ENCODE measurements at regions not wholly inside any gene's neighbourhood (a gene's known extent, or its start where the extent isn't known, plus 50 kb on each side); places are given as distances from the start of the nearest gene placed in this dataset.
"Not testable (repeated sequence)": the region's sequence is repeated elsewhere in the genome, so short reads cannot be mapped to it uniquely, and the experiment has no call there.

DNA sequence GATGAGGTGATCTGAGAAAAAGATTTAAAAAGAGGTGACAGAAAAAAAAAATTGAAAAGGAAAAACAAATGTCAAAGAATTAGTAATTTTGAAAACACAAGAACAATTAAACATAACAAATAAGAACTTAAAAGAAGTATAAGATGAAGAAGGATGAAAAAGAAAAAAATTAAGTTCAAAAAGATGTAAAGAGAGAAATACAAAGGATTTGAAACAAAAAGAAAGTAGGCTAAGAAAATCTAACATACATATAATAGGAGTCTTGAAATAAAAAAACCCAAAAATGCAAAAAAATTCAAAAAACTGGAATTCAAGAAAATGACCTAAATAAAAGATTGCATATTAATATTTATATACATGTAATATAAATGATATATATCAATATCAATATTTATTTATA, 949.2 kb downstream of the MCTP2 start:
- DNase-seq (ENCODE audit: low spot score): no peak

DNA sequence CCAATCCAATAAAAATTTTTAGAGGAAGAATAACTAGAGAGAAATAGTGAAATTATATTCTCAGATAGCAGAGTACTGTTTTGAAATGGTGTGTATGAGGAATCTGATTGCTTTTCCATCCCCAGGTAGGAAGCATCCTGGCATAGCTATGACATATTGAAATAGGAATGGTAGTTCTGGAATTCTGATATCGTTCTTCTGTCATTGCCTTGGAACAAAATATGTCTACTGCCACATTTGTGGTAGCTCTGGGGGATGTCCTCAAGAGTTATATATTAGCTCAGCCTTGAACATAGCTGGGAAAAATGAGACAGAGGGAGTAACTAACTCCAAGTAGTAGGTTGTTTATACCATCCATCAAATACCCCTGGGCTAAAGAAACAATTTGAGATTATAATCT, 950.7 kb downstream of the MCTP2 start:
- no peak for DNase-seq (ENCODE audit: low spot score)

DNA sequence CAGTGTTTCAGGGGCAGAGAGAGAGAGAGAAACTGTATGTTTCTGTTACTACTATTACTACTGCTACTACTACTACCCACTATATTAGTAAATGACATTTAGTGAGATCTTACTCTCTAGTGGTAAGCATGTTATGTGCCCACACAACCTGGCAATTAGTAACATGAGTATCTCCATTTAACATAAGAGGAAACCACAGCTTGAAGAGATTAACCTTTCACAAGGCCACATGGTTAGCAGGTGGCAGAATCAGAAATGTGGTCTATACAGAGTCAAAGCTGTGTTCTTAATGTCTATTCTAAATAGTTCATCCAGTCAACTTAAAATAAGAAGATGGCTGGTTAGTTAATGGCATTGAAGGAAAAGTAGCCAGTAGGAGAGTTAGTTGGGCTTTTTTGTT, 961.6 kb downstream of the MCTP2 start:
- DNase-seq (ENCODE audit: low spot score): no peak

DNA sequence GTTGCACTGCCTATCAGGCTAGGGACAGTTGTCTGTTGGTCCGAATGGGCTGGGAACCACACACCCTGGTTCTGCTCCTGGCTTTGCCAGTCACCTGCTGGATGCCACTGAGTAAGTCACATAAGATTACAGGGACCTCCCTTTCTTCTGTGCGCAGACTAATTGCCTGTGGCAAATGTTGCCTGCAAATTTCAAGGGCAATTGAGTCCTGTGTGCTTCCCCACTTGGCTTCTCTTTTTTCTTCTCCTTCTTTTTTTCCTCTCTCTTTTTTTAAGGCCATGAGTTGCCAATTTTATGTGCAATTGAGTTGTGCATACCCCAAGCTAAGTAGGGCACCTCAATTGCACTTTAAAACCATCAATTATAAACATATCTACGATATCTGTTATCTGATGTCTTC, 963.4 kb downstream of the MCTP2 start:
- no peak for DNase-seq (ENCODE audit: low spot score)

DNA sequence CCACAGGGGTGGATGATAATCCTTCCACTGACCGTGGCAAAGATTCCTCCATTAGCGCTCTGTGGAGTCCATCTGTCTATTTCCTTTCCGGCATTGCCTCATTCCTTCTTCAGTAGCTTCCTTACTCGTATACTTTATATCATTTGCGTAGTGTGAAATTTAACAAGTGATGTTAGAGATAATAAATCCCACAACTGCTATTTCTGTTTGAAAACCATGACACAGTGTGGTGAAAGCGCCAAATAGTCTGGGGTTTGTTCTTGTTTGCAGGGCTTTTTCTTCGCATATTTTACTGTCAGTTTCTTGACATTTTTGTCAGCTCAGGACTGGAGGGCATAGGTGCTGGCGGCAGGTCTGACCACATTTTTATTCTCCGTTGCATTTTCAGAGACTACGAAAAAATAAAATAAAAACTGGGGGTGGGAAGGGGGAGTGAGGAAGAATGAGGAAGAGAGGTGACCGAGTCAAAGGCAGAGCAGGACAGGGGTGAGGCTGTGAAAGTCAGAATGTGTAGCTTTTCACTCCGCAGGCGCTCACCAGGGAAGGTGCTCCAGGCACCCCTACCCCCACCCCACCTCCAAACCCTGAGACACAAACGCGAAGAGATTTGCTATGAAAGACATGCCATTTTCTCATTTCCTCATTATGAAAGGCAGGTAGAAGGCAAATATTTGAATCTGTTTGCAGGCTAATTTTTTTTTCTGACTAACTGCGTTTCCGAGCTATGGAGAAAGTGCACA, 965.0 kb downstream of the MCTP2 start:
- no peak for DNase-seq (ENCODE audit: low spot score)

DNA sequence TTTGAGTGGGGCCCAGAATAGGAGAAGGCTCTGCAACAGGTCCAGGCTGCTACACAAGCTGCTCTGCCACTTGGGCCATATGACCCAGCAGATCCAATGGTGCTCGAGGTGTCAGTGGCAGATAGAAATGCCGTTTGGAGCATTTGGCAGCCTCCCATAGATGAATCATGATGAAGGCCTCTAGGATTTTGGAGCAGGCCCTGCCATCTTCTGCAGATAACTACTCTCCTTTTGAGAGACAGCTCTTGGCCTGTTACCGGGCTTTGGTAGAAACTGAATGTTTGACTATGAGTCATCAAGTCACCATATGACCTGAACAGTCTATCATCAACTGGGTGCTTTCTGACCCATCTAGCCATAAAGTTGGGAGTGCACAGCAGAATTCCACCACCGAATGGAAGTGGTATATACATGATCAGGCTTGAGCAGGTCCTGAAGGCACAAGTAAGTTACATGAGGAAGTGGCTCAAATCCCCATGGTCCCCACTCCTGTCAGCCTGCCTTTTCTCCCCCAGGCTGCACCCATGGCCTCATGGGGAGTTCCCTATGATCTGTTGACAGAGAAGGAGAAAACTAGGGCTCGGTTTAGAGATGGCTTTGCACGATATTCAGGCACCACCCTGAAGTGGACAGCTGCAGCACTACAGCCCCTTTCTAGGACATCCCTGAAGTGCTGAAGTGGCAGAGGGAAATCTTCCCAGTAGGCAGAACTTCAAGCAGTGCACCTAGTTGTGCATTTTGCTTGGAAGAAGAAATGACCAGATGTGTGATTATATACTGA, 971.4 kb downstream of the MCTP2 start:
- DNase-seq (ENCODE audit: low spot score): peak; percentile 14

DNA sequence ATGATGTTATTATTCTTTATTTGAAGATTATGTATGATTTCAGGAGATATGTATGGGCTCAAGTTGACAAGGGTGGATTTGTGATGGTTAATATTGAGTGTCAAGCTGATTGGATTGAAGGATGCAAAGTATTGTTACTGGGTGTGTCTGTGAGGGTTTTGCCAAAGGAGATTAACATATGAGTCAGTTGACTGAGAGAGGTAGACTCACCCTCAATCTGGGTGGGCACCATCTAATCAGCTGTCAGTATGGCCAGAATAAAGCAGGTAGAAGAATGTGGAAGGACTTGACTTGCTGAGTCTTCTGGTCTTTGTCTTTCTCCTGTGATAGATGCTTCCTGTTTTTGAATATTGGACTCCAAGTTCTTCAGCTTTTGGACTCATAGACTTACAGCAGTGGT, 973.7 kb downstream of the MCTP2 start:
- DNase-seq (ENCODE audit: low spot score): no peak

DNA sequence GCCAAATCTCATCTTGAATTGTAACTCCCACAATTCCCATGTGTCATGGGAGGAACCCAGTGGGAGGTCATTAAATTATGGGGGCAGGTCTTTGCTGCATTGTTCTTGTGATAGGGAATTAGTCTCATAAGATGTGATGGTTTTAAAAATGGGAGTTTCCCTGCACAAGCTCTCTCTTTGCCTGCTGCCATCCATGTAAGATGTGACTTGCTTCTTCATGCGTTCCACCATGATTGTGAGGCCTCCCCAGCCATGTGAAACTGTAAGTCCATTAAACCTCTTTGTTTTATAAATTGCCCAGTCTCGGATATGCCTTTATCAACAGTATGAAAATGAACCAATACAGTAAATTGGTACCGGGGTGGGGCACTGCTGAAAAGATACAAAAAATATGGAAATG, 974.5 kb downstream of the MCTP2 start:
- DNase-seq (ENCODE audit: low spot score): not testable (repeated sequence)

DNA sequence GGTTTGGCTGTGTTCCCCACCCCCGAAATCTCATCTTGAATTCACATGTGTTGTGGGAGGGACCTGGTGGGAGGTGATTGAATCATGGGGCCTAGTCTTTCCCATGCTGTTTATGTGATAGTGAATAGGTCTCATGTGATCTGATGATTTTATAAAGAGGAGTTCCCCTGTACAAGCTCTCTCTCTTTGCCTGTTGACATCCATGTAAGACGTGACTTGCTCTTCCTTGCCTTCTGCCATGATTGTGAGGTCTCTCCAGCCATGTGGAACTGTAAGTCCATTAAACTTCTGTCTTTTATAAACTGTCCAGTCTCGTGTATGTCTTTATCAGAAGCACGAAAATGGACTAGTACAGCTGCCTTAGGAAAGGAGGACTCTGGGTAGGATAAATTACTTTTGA, 976.7 kb downstream of the MCTP2 start:
- no peak for DNase-seq (ENCODE audit: low spot score)

DNA sequence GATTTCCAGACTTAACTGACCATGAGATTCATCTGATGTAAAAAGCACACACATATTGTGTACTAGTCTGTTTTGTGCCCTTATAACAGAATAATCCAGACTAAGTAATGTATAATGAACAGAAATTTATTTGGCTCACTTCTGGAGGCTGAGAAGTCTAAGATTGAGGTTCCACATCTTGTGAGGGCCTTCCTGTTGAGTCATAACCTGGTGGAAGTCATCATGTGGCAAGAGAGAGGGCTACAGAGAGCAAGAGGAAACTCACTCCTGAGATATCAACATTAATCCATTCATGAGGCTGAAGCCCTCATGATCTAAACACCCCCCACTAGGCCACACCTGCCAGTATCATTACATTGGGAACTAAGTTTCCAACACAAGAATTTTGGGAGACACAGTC, 977.6 kb downstream of the MCTP2 start:
- peak; percentile 13 for DNase-seq (ENCODE audit: low spot score)

DNA sequence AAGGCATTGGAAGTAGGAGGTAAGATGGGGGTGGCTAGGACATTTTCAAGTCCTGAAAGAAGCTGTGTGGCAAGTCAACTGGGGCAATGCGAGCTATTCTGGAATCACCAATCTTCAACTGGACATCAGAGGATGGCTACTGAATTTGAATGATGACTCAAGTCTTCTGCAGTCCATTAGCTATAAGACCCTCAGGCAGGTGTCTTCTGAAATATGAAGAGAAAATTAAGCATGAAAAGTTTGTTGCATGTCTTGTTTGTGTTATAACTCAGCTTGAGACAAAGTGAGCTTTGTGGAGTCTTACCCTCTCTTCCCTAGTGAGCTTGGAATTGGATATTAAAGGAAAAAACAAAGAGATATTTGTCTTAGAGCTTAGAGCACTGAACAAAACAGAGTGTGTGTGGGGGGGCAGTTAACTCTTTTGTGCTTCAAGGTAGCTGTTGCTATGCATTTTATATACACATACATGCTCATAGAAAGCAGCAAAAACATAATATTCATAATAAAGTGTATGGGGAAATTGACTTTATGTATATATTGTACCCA, 979.1 kb downstream of the MCTP2 start:
- DNase-seq (ENCODE audit: low spot score): no peak

DNA sequence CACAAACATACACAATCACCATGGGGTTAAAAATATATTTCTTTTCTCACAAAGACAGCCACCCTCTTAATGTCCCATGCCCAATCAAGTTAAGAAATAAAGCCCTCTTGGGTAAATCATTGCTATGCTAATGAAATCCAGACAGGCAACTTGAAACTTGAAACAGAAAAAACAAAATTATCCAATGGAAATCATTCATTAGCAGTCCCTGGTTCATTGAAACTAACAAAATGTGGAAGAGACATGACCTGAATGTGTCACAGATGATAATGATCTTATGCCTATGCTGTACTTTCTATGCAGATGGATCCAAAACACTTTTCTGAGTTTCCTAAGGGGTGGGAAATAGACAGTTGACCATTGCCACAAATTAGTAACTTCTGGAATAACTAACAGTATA, 983.7 kb downstream of the MCTP2 start:
- no peak for DNase-seq (ENCODE audit: low spot score)

DNA sequence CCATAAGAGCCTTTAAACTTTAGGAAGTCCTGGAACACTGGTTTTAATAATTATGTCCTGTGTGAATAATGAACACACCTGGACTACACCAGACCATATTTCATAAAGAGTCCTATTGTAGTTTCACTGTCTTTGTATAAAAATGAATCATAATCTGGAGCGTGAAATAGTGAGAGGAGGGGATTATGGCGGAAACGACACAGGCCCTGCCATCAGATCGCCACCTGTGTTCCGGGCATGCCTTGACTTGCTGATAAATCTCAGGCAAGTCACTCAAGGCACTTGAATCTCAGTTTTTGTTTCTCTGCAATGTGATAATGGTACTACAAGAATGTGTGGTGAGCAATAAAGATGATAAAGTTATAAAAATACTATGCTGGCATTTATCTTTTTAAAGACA, 995.5 kb downstream of the MCTP2 start:
- DNase-seq (ENCODE audit: low spot score): no peak

DNA sequence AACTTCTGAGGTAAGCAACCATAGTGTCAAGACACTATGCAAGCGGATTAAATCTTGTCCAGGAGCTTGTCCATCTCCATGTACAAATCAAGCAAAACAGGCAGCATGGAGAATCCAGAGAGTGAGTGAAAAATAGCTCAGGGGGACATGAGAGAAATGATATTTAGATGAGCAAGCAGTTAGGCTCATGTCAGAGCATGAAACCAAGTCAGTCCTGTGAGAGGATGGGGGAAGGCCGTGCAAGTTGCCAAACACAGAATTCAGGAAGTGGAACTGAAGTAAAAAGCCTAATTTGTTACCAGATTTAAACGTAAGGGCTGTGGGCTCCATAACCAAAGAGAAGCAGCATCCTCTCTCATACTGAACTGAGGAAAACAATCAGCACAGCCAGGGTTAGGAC, 995.9 kb downstream of the MCTP2 start:
- DNase-seq (ENCODE audit: low spot score): no peak

DNA sequence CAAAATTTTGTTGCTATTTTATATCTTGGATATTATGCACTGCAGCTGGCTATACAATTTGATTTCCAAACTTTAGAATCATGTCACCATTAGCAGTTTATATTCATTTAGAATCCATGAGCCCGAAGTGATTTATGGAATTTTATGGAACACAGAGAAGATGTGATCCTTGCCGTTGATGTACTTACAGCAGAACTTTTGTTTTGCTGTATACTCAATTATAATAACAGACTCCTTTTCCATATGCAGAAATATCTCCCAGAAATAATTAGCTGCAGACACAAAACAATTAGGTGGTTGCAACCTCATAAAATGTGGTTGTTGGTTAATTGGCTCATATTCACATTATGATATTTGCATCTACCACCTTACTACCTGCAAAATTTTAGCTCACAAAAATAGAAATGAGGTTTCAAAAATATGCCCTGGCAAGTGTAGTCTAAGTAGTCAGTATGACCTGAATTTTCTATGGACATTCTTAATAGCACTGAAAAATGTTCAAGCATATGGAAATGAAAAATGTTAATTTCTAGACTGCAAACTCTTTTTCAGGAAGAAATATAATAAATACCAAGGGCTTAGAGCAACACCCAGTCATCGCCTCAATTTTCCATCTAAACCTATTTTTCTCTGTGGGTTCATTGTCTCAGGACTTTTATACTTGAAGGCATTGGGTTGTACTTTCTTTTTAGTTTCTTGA, 997.6 kb downstream of the MCTP2 start:
- DNase-seq (ENCODE audit: low spot score): no peak

DNA sequence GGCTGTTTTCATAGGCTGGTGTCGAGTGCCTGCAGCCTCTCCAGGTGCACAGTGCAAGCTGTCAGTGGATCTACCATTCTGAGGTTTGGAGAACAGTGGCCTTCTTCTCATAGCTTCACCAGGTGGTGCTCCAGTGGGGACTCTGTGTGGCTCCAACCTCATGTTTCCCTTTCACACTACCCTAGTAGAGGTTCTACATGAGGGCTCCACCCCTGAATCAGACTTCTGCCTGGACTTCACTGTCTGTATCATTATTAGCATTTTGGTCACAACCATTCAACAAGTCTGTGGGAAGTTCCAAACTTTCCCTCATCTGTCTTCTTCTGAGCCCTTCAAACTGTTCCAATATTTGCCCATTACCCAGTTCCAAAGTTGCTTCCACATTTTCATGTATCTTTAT, 1003.7 kb downstream of the MCTP2 start:
- no peak for DNase-seq (ENCODE audit: low spot score)

DNA sequence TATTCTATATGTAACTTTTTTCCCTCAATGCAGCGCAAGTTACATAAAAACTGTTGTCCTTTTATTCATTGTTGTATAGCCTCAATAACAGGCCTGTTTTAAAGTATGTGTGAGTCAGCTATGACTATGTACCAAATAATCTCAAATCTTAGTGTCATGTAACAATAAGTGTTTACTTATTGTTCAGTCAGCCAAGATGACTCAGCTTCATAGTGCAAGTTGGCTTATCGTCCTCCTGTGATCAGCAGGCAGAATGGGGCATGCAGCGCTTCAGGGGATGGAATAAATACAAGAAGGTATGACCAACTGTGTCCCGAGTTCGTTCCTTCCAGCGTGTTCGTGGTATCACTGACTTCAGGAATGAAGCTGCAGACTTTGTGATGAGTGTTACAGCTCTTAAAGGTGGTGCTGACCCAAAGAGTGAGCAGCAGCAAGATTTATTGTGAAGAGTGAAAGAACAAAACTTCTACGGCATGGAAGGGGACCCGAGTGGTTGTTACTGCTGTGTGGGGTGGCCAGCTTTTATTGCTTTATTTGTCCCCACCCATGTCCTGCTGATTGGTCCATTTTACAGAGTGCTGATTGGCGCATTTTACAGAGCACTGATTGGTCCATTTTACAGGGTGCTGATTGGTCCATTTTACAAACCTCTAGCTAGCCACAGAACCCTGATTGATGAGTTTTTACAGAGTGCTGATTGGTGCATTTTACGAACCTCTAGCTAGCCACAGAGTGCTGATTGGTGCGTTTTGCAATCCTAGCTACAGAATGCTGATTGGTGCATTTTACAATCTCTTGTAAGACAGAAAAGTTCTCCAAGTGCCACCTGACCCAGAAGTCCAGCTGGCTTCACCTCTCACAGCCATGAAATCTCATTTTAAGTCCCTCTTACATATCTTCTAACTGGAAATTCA, 1016.0 kb downstream of the MCTP2 start:
- peak; percentile 88 for DNase-seq (ENCODE audit: low spot score)

DNA sequence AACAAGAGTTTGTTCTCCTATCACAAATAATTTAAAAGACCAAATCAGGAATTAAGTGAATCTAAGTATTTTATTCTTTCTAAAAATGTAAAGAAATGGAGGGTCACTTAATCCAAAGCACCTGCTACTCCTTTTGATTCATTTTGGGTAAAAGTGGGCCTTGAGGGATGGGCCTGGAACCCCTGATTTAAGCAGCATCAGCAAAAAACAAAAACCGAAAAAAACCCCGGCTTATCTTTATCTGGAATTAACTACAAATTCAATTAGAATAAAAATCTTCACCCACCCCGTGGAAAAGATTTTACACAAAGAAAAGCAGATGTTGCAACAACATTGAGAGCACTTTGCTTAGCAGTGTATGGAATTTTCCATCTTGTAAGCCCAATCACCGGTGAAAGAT, 1018.2 kb downstream of the MCTP2 start:
- DNase-seq (ENCODE audit: low spot score): no peak

DNA sequence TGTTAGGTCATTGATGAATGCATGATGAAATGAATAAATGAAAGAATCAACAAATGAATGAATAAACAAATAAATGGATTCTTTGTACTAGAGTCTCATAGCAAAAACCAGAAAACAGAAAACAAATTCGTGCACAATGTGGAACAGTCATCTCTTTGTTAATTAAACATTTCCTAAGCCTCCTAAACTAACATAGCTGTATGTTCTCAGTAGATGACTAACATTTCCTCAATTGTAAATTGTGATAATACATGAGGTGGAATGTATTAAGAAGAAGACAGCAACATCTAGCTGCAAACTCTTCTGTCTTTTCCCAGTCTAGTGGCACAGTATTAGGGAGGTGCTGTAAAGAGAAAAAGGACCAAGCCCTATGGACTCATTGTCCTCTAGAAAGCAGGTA, 1021.0 kb downstream of the MCTP2 start:
- no peak for DNase-seq (ENCODE audit: low spot score)

DNA sequence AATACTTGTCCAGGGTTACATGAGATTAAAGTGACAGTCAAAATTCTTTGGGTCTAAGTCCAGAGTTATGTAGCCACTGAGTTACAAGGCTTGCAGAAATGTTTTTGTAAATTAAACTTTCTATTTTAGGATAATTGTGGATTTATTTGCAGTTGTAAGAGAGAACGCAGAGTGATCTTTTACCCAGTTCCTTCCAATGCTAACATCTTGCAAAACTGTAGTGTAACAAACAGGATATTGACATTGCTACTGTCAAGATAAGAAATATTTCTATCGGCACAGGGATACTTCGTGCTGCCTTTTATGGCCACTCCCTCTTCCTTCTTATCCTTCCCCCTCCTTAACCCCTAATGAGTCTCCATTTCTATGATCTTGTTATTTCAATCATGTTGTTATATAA, 1022.9 kb downstream of the MCTP2 start:
- DNase-seq (ENCODE audit: low spot score): no peak

DNA sequence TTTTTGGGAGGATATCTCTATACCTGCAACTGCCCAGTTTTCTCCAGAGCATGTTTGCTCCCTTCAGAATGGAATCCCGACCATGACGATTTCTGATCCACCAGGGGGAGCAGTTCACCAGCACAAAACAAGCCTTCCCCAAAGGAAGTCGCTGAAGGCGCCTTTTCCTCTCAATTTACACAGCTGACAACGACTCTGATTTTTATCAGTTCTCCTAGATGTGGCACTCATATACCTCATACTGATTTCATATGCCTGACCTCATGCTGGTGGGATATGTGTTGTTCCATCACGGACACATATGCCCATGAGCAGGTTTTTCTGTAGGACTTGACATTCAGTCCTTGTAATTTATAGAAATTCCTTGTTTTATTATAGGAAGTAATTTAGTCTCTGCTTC, 1028.2 kb downstream of the MCTP2 start:
- peak; percentile 67 for DNase-seq (ENCODE audit: low spot score)

DNA sequence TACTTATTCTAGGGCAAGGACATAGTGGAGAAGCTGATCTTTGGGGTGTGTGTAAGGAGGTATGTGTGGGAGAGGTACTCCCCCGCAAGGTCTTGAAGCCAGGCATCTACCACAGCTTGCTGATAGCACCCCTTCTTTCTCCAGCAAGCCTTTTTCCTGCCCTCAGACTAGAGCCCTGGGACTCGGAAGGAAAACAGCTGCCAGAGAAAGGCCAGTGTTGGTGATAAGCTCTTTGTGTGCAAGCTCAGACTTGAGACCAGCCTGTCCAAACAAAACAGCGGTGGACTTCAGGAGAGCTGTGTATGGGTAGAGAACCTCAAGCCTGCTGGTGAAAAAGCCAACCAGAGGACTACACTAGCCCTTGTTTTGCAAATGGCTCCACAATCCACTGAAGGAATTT, 1028.6 kb downstream of the MCTP2 start:
- no peak for DNase-seq (ENCODE audit: low spot score)
